GM12878 (cell line): ENCODE measurements at regions not wholly inside any gene's neighbourhood (a gene's known extent, or its start where the extent isn't known, plus 50 kb on each side); places are given as distances from the start of the nearest gene placed in this dataset.

ENCODE experiments used
- ATAC-seq: fragments of 200-7000 bp; cut with Tn5 transposase; 3 replicates; pipeline ENCODE4 v1.9.1; 2020; ENCODE audit warnings: mild to moderate bottlenecking, moderate library complexity
- BruUV-seq: library from RNA; stranded (reverse); fragments of 400-500 nt; replicated peaks from 2 replicates; lab custom pipeline; 2021; lab: Mats Ljungman, UMichigan
- CTCF ChIA-PET: fragments of 300-600 bp; sonication (Branson Sonifier 250); formaldehyde crosslinking; extraction: SDS; loops from one replicate; lab custom pipeline; 2021; ENCODE audit warnings: inconsistent platforms; lab: Yijun Ruan, JAX
- POLR2A ChIA-PET: fragments of 350-600 bp; formaldehyde crosslinking; extraction: SDS; loops from one replicate; lab custom pipeline; 2021; ENCODE audit warnings: inconsistent platforms; lab: Charles Lee
- RAD21 ChIA-PET: fragments of 300-600 bp; sonication (Branson Sonifier 250); formaldehyde crosslinking; loops from one replicate; lab custom pipeline; 2023; ENCODE audit warnings: antibody characterized with exemption; ENCODE audit not compliant: unreplicated experiment; lab: Charles Lee
- SMC1A ChIA-PET: fragments of 300-600 bp; sonication (Branson Sonifier 250); formaldehyde crosslinking; loops from one replicate; lab custom pipeline; 2023; ENCODE audit not compliant: unreplicated experiment, uncharacterized antibody; lab: Charles Lee
- DNase-seq: peaks from one replicate; pipeline ENCODE4 v3.0.0-alpha.2; 2011; ENCODE audit warnings: low read depth, low spot score
- FAIRE-seq: peaks from 3 replicates; lab custom pipeline; 2011; peaks lifted over from hg19 to GRCh38; lab: Jason Lieb, UNC
- H2AFZ ChIP-seq: 2 replicates; pipeline ENCODE4 v1.6.0; 2011; ENCODE audit warnings: low read depth, low read length, control low read depth; ENCODE audit not compliant: control insufficient read depth
- H3K27ac ChIP-seq: 2 replicates; pipeline ENCODE4 v1.5.1; 2011; ENCODE audit warnings: control low read depth; ENCODE audit not compliant: control insufficient read depth, insufficient read depth
- H3K27me3 ChIP-seq, 2 experiments: replicated peaks in 1 of 2; 2 replicates each; pipeline versions ENCODE4 v1.6.0 to v1.6.1; 2011; ENCODE audit warnings: low read length in 1 of 2; ENCODE audit not compliant: control insufficient read depth in 2 of 2, insufficient read depth in 2 of 2
- H3K36me3 ChIP-seq, 2 experiments: 2 replicates each; pipeline ENCODE4 v1.5.1; 2011; ENCODE audit warnings: low read length in 1 of 2; ENCODE audit not compliant: control insufficient read depth in 2 of 2, insufficient read depth in 2 of 2
- H3K4me1 ChIP-seq: 2 replicates; pipeline ENCODE4 v1.6.1; 2011; ENCODE audit warnings: mild to moderate bottlenecking, low read length, moderate library complexity, mixed read lengths; ENCODE audit not compliant: control insufficient read depth, insufficient read depth
- H3K4me2 ChIP-seq: 2 replicates; pipeline ENCODE4 v1.6.0; 2011; ENCODE audit warnings: control low read depth; ENCODE audit not compliant: control insufficient read depth, insufficient read depth
- H3K4me3 ChIP-seq: fragments of 200-600 bp; sonication (generic); 2 replicates; pipeline ENCODE4 v1.5.1; 2016
- H3K79me2 ChIP-seq: 2 replicates; pipeline ENCODE4 v1.6.0; 2011; ENCODE audit warnings: low read length; ENCODE audit not compliant: control insufficient read depth, insufficient read depth
- H3K9ac ChIP-seq: 2 replicates; pipeline ENCODE4 v1.8.0; 2011; ENCODE audit warnings: low read length, control low read depth, mixed read lengths; ENCODE audit not compliant: control insufficient read depth, insufficient read depth
- H3K9me3 ChIP-seq: replicated peaks from 3 replicates; pipeline ENCODE4 v1.5.1; 2011; ENCODE audit warnings: mild to moderate bottlenecking, low read length; ENCODE audit not compliant: control insufficient read depth, insufficient read depth
- H4K20me1 ChIP-seq: 2 replicates; pipeline ENCODE4 v1.6.0; 2011; ENCODE audit not compliant: control insufficient read depth, insufficient read depth
- CBX3 ChIP-seq: fragments of 200-600 bp; sonication (generic); IDR thresholded peaks from 2 replicates; pipeline ENCODE4 v1.6.1; 2016; ENCODE audit warnings: low read depth, borderline replicate concordance
- CHD4 ChIP-seq: fragments of 200-600 bp; sonication (generic); IDR thresholded peaks from 2 replicates; pipeline ENCODE4 v1.6.1; 2016; ENCODE audit warnings: mild to moderate bottlenecking
- CTCF ChIP-seq, 3 experiments: IDR thresholded peaks in 2 of 3; conservative IDR thresholded peaks in 1 of 3; 2 replicates each; pipeline ENCODE4 v1.5.1; 2011; ENCODE audit warnings: low read depth in 3 of 3, low read length in 3 of 3, mild to moderate bottlenecking in 3 of 3, control low read depth in 2 of 3, moderate library complexity in 2 of 3, inconsistent platforms in 1 of 3, mixed read lengths in 1 of 3; ENCODE audit not compliant: control insufficient read depth in 2 of 3, insufficient read depth in 1 of 3; ENCODE audit errors: extremely low read depth in 1 of 3
- E2F4 ChIP-seq: IDR thresholded peaks from 2 replicates; pipeline ENCODE4 v1.6.1; 2012; ENCODE audit warnings: low read depth, low read length, improper control_type of control experiment
- E4F1 ChIP-seq: fragments of 450-650 bp; IDR thresholded peaks from 2 replicates; pipeline ENCODE4 v1.6.1; 2018; ENCODE audit warnings: borderline replicate concordance, mild to moderate bottlenecking; ENCODE audit not compliant: partially characterized antibody
- ETV6 ChIP-seq, 2 experiments: fragments of 450-650 bp in 1 of 2; IDR thresholded peaks in 1 of 2; conservative IDR thresholded peaks in 1 of 2; 2 replicates each; pipeline ENCODE4 v1.6.1; 2014; ENCODE audit warnings: antibody characterized with exemption in 1 of 2, borderline replicate concordance in 1 of 2, low read depth in 1 of 2, mild to moderate bottlenecking in 1 of 2, moderate library complexity in 1 of 2
- HDAC2 ChIP-seq: fragments of 200-600 bp; sonication (generic); IDR thresholded peaks from 2 replicates; pipeline ENCODE4 v1.6.1; 2017
- PAX5 ChIP-seq: IDR thresholded peaks from 2 replicates; pipeline ENCODE4 v1.6.1; 2011; ENCODE audit warnings: low read depth, low read length, borderline replicate concordance
- ZBTB11 ChIP-seq: fragments of 450-650 bp; formaldehyde crosslinking; IDR thresholded peaks from 2 replicates; pipeline ENCODE4 v1.5.0; 2022; ENCODE audit warnings: mild to moderate bottlenecking, missing genetic modification characterization
- ZNF207 ChIP-seq: fragments of 450-650 bp; IDR thresholded peaks from 2 replicates; pipeline ENCODE4 v1.6.1; 2014; ENCODE audit warnings: antibody characterized with exemption, mild to moderate bottlenecking, borderline replicate concordance
- WGBS: methylation state at CpG from one replicate; pipeline ENCODE4 v1.1.6; 2016; ENCODE audit warnings: low lambda C conversion rate; ENCODE audit not compliant: insufficient replicate concordance, insufficient coverage; ENCODE audit errors: missing lambda C conversion rate; 5-methylcytosine and 5-hydroxymethylcytosine counted together
- in situ Hi-C: fragments of 300-500 bp; cut with MboI; formaldehyde crosslinking; loops from 9 replicates; pipeline ENCODE4 v1.14.3; 2018; ENCODE audit warnings: mixed read lengths
- intact Hi-C: fragments of 100-400 bp; cut with micrococcal nuclease; formaldehyde crosslinking; loops from one replicate; pipeline ENCODE4 v1.14.2; 2022; ENCODE audit not compliant: unreplicated experiment

DNA sequence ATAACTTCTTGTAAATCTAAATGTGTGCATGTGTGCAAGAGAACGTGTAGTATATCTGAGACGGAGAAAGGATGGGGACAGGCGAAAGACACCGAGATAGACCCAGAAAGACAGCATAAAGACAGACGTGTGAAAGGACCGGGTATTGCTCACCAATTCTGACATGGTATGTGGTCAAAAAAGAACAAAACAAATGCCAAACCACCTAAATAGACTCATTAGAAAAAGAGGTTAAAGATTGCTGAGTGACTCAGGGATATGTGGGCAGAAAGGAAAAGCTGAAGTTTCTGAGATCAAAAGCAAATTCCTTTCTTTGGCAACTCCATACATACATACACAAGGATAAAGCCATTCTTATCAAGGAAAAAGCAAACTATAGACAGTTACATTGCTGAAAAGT, 179.7 kb upstream of the TSC22D1 start (continued):
- TF ChIP-seq E4F1 (no peak), HDAC2 (no peak), ZBTB11 (CRISPR knock-in tag) (no peak), ETV6 (conservative IDR thresholded peaks at IDR 0.05 in 1 of 2, IDR thresholded peaks at IDR 0.05 in 1 of 2; ENCODE audit: borderline replicate concordance in 1 of 2, low read depth in 1 of 2) (no peak)

DNA sequence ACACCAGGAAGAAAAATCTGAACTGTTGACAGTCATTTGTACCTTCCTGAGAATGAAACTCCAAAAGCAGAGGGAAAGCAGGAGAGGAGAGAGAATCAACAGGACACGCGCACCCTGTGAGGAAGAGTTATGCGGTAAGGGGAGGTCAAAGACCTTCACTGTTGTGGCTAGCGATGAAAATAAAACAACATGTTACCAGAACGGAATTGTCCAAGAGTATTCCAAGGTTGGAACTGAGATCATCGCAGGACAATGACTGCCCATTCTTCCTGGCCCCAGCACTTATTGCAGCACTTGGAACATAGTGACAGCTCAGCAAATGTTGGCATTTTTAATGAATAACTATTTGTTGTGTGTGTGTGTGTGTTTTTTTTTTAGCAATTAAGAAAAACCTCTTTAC, 176.0 kb upstream of the TSC22D1 start:
- in situ Hi-C loops, result no loop called here
- no peaks in the 10 kb centered on the region for H3K36me3 ChIP-seq
- H3K9ac ChIP-seq, result no peak overlapping the region
- ATAC-seq (no peak), FAIRE-seq (no peak), DNase-seq (no peak)
- POLR2A ChIA-PET, result no interaction called here
- TF ChIP-seq CBX3, result no peak
- no peak for TF ChIP-seq E2F4
- no peak for TF ChIP-seq CTCF (IDR thresholded peaks at IDR 0.05 in 2 of 3, conservative IDR thresholded peaks at IDR 0.05 in 1 of 3; ENCODE audit: control insufficient read depth in 2 of 3, extremely low read depth in 1 of 3, insufficient read depth in 1 of 3, low read depth in 3 of 3, low read length in 3 of 3)
- TF ChIP-seq CHD4, result no peak
- no peak for TF ChIP-seq ZNF207
- no peak for TF ChIP-seq PAX5
- no peak overlapping the region for H2AFZ ChIP-seq
- no peaks in the 10 kb centered on the region for H3K9me3 ChIP-seq
- H4K20me1 ChIP-seq, result no peaks in the 10 kb centered on the region
- H3K4me1 ChIP-seq, result no peaks in the 10 kb centered on the region
- no TSS peak for BruUV-seq
- CTCF ChIA-PET, result no interaction called here
- H3K4me3 ChIP-seq, result no peak overlapping the region
- no peak overlapping the region for H3K27ac ChIP-seq
- H3K27me3 ChIP-seq, result no peaks in the 10 kb centered on the region
- no peak overlapping the region for H3K4me2 ChIP-seq
- H3K79me2 ChIP-seq, result no peaks in the 10 kb centered on the region
- WGBS, result 73% methylated on average over 6 of the region's 6 CpGs
- SMC1A ChIA-PET, result interaction anchor here (1.5 kb wide), 1 partner anchor 10 kb away, joined by 4 read pairs; no protein-coding TSS in a partner anchor
- intact Hi-C loops, result no loop called here
- RAD21 ChIA-PET, result no interaction called here
